NCI-H1436 (cell line): ENCODE measurements at regions not wholly inside any gene's neighbourhood (a gene's known extent, or its start where the extent isn't known, plus 50 kb on each side); places are given as distances from the start of the nearest gene placed in this dataset.

Source experiments
- DNase-seq: peaks from one replicate; lab custom pipeline; 2025; lab: John Stamatoyannopoulos, UW

DNA sequence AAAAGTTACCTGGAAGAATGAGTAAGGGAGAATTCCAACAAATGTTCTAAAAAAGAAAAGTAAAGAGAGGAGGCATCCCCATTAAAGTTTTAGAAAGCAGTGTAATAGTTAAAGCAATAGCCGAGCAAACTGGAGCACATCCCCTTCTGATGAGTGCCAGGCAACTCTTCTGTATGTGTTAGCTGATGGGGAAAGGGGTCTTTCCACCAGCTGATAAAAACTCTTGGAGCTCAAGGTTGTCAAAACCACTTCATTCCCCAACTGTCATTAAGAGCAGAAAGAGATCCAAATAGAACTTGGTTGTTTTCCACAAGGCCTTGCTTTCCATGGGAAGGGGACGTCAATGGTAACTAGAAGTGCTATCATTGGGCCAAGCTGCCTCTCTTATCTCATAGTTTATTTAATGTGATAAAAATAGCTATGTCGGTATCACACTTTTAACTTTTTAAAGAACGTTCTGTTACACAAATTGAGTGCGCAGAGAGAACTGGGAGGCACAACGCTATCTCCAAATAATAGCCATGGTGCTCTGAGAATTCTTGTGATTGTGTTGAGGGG, 116.9 kb downstream of the POLR2M start:
- no peak for DNase-seq

DNA sequence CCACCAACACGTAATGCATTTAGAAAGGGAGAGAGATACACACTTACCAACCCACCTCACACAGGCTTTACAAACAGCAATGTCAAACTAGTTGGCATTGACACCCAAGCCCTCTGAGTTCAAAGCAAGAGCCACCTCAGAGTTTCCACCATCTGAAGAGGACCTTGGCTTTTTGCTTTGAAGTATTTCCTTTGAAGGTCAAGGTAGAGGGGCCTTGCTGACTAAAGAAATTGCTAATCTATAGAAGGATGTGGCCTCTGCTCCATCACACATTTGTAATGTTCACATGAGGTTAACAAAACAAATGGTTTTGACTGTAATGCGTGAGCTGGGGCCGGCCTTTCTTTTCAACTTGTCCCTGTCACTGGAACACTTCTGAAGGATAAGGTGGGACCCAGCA, 117.7 kb downstream of the POLR2M start:
- DNase-seq, result no peak

DNA sequence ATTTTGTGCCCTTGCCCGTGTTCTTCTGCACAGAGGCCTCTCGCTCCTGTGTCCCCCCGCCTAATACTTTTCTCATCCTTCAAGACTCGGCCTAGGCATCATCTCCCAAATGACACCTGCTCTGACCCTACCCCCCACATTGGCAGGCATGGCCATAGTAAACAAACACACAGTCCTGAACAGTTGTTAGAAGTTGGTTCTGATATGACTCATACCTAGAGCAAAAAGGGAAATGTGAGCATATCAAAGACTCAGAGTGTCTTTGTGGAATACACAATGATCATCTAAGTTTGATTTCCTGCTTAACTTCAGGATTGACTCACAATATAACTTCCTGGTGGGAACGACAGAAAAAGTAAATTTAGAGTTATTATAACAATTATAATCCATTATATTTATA, 120.5 kb downstream of the POLR2M start:
- no peak for DNase-seq

GRCh38 chr15:57827971-57828370, 121.5 kb downstream of the POLR2M start:
- no peak for DNase-seq

DNA sequence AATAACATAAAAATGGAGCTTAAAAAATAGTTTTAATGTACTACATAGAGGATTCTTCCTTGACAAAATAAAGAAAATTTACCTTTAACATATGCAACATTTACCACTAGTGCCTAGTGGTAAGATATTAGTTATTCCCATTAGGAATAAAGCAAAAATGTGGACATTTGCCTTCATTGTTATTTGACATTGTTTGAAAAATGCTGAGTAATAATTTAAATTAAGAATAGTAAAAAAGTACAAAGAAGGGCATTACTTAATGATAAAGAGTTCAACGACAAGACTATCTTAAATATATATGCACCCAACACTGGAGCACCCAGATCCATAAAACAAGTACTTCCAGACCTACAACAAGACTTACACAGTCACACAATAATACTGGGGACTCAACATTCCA, 125.7 kb downstream of the POLR2M start:
- DNase-seq, result no peak

DNA sequence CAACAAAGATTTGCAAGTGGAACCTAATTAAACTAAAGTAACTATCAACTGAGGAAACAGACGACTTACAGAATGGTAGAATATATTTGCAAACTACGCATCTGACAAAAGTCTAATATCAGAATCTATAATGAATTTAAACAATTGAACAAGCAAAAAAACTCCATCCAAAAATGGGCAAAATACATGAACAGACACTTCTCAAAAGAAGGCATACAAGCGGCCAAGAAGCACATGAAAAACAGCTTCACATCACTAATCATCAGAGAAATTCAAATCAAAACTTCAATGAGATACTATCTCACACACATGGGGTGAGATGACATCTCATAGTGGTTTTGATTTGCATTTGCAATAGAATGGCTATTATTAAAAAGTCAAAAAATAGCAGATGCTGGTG, 128.6 kb downstream of the POLR2M start:
- no peak for DNase-seq

- DNase-seq, result no peak
Measured at GRCh38 chr15:57849317-57849716, 142.8 kb downstream of the POLR2M start.

GRCh38 chr15:57854531-57854930, 148.0 kb downstream of the POLR2M start:
- no peak for DNase-seq

DNA sequence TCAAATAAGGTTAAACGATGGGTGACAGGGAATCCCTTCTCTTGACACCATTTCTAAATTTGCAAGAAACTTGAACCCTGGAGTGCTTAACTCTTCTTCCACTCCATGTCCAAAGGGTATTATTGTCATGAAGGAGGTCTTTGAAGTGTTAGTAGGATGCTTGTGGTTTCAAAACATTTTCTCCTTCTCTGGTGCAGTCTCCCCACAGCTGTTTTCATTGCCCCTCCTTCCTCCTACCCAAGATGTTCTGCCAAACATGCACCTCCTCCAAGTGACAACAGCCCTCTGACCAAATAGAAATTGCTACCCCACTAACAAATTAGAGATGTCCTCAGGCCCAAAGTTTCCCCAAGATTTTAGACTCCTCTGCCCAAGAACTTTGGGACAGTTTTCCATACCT, 151.4 kb downstream of the POLR2M start:
- no peak for DNase-seq

GRCh38 chr15:57859130-57859685, 152.7 kb downstream of the POLR2M start:
- no peak for DNase-seq

DNA sequence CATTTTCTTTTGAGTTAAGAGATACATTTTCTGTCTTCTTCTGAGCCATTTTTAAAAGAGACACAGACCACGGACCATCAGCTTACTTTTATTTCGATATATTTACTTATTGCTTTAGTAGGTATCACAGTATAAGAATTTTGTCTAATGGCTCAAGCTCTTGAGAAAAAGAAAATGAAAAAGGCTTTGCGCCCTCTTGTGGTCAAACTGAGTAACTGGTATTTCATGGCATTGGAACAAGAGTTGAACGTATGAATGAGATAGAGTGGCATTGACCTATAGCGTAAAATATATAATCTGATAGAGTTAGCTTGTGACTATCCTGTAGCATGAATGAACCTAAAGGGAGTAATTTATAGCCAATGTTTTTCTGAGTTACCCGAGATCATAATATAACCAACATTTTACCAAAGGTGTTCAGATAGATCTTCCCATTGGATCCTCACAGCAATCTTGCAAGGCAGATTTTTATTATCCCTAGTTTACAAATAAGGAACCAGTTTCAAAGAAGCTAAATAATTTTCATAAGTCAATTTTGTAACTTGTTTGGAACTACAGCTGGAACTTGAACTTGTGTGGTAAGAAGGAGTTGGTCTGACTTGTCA, 154.6 kb downstream of the POLR2M start:
- no peak for DNase-seq

- DNase-seq, result no peak
Measured at GRCh38 chr15:57861815-57862586, 155.5 kb downstream of the POLR2M start.

GRCh38 chr15:57862761-57863160, 156.2 kb downstream of the POLR2M start:
- no peak for DNase-seq

DNA sequence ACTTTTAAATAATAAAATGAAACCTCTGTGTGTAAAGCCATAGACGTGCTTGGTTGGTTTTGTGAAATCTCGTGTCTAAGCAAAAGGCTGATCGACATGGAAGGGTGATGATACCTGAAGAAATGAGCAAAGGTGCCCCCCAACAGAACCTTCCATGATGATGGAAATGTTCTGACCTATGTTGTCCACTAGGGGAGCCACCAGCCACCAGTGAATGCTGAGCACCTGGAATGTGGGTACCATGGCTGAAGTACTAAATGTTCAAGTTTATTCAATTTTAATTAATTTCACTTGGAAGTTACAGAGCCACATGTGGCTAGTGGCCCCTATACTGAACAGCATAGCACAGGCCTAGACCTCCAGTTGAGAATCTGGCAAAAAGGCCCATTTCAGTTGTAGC, 158.8 kb downstream of the POLR2M start:
- no peak for DNase-seq

DNA sequence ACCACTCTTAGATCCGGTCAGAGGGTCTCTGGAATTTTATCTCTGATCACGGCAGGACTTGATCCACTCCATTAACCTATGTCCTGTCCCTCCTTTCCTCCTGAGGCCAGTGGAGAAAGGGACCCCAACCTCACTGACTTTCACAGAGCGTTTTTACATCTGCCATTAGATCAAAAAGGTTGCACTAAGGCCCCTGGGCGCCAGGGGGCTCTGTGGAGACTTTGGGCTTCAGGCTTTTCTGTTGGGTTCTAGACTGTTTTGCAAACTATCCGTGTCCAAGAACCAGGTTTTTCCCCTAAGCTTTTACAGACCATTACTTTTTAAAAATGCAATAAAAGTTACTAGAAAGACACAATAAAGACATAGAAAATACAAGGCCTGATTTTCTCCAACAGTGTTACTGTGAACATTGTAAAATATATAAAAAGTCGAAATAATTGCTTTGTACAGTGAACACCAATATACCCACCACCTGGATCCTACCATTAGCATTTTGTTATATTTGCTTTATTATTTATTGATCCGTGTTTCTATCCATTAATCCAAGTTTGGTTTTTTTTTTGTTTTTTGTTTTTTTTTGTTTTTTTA, 159.7 kb downstream of the POLR2M start:
- DNase-seq, result peak; percentile 18

GRCh38 chr15:57867970-57868798, 161.7 kb downstream of the POLR2M start:
- no peak for DNase-seq

- DNase-seq, result no peak
Measured at GRCh38 chr15:57870667-57871066, 164.2 kb downstream of the POLR2M start.

DNA sequence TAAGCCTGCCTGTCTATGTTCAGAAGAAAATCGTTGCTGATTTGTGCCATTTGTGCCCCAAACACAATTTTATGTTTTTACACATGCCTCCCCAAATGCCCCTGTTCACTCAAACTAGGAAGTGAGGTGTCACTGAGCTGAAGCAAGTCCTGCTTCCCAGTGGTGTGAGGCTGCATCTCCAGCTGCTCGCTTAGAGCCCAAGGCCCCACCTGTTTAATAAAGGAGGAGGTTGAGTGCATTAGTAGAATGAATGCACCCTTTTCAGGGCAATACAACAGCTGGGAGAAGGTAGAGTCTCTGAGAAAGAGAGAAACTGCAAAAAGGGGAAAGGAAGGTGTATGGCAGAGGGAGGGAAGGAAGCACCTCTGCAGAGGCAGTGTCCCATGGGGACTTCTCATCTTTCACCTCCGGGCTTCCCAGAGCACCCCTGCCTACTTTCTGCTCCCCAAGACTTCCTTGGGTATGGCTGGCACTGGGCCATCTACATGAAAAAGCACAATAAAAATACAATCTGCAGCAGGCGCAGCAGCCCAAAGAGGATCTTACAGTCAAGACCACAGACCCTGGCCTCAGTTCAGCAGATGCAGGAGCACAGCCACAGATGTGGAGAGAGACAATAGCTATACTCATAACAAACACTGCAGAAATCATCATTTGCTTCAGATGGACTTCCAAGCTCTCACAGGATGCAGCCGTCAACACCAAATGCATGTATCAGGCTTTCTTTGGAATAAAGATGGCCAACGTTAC, 165.9 kb downstream of the POLR2M start:
- DNase-seq, result no peak

GRCh38 chr15:57873564-57874209, 167.2 kb downstream of the POLR2M start:
- DNase-seq, result no peak

DNA sequence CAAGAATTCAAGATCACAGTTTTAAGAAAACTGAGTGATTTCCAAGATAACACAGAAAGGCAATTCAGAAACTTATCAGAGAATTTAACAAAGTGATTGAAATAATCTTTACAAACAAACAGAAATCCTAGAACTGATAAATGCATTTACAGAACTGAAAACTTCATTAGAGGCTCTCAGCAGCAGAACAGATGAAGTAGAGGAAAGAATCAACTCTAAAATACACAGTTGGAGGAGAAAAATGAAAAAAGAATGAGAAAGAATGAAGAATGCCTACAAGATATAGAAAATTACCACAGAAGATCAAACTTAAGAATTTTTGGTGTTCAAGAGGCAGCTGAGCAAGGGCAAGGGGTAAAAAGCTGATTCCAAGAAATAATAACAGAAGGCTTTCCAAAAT, 168.8 kb downstream of the POLR2M start:
- DNase-seq, result no peak

- no peak for DNase-seq
Measured at GRCh38 chr15:57878573-57878972, 172.1 kb downstream of the POLR2M start.
